ENCODE measurements at regions not wholly inside any gene's neighbourhood (a gene's known extent, or its start where the extent isn't known, plus 50 kb on each side); places are given as distances from the start of the nearest gene placed in this dataset.

DNA sequence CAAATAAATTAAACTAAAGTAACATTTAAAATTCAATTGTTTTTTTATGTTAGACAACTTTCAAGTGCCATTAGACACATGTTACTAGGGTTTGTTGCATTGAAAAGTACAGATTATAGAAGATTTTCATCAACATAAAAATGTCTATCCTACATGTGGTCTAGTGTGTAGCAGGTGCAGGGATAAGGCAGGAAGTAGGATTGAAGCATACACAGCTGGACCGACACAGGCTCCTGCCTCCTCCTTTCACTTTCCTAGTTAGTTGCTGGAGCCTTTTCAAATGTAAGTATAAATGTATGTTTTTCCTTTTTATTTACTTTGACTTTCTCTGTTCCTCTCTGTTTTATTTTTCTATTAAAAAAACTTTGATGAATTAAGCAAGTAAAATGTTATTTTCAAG lies 246.9 kb upstream of the LUZP2 start:
- Histone ChIP-seq H3K27ac (ENCODE audit: low read depth, low read length) (no peak overlapping the region), H4K20me1 (ENCODE audit: control insufficient read depth, insufficient read depth, low read depth, low read length) (no peaks in the 10 kb centered on the region), H3K9me3 (ENCODE audit: control insufficient read depth, insufficient read depth, low read length) (no peaks in the 10 kb centered on the region), H3K79me2 (ENCODE audit: control insufficient read depth, low read length) (no peaks in the 10 kb centered on the region), H3K9me2 (replicated peaks; ENCODE audit: control insufficient read depth, low read length) (no peaks in the 10 kb centered on the region; the same call in 1 of the 2 replicates), H3K4me3 (ENCODE audit: low read length) (no peak overlapping the region), H3K27me3 (ENCODE audit: control insufficient read depth, low read length) (no peaks in the 10 kb centered on the region), H3K4me2 (ENCODE audit: low read length) (no peak overlapping the region), H3K36me3 (ENCODE audit: control insufficient read depth, low read length) (no peaks in the 10 kb centered on the region), H3K4me1 (ENCODE audit: control insufficient read depth, low read length) (no peaks in the 10 kb centered on the region), H3F3A (ENCODE audit: control insufficient read depth, insufficient read depth) (no peaks in the 10 kb centered on the region)
- TF ChIP-seq CTCF (IDR thresholded peaks at IDR 0.05; ENCODE audit: low read depth, low read length, poor library complexity, severe bottlenecking) (no peak), EZH2phosphoT487 (IDR thresholded peaks at IDR 0.05; ENCODE audit: borderline replicate concordance, low read length) (no peak)

GRCh38 chr11:24253237-24253760 lies 243.6 kb upstream of the LUZP2 start:
- no peak overlapping the region for H3K4me2 ChIP-seq (ENCODE audit: low read length)
- no peaks in the 10 kb centered on the region for H3K9me3 ChIP-seq (ENCODE audit: control insufficient read depth, insufficient read depth, low read length)
- H3K27ac ChIP-seq (ENCODE audit: low read depth, low read length), result no peak overlapping the region
- H3K4me3 ChIP-seq (ENCODE audit: low read length), result no peak overlapping the region
- H3K4me1 ChIP-seq (ENCODE audit: control insufficient read depth, low read length), result no peaks in the 10 kb centered on the region
- H3F3A ChIP-seq (ENCODE audit: control insufficient read depth, insufficient read depth), result no peaks in the 10 kb centered on the region
- no peaks in the 10 kb centered on the region for H3K36me3 ChIP-seq (ENCODE audit: control insufficient read depth, low read length)
- no peaks in the 10 kb centered on the region for H3K27me3 ChIP-seq (ENCODE audit: control insufficient read depth, low read length)
- no peaks in the 10 kb centered on the region; the same call in 1 of the 2 replicates for H3K9me2 ChIP-seq (replicated peaks; ENCODE audit: control insufficient read depth, low read length)
- TF ChIP-seq CTCF (IDR thresholded peaks at IDR 0.05; ENCODE audit: low read depth, low read length, poor library complexity, severe bottlenecking), result no peak
- no peak for TF ChIP-seq EZH2phosphoT487 (IDR thresholded peaks at IDR 0.05; ENCODE audit: borderline replicate concordance, low read length)
- no peaks in the 10 kb centered on the region for H3K79me2 ChIP-seq (ENCODE audit: control insufficient read depth, low read length)
- no peaks in the 10 kb centered on the region for H4K20me1 ChIP-seq (ENCODE audit: control insufficient read depth, insufficient read depth, low read depth, low read length)

GRCh38 chr11:24264868-24265267 lies 232.0 kb upstream of the LUZP2 start:
- no peak for TF ChIP-seq EZH2phosphoT487 (IDR thresholded peaks at IDR 0.05; ENCODE audit: borderline replicate concordance, low read length)
- no peak for TF ChIP-seq CTCF (IDR thresholded peaks at IDR 0.05; ENCODE audit: low read depth, low read length, poor library complexity, severe bottlenecking)
- Histone ChIP-seq H3K4me1 (ENCODE audit: control insufficient read depth, low read length) (no peaks in the 10 kb centered on the region), H3K27ac (ENCODE audit: low read depth, low read length) (no peak overlapping the region), H3K79me2 (ENCODE audit: control insufficient read depth, low read length) (no peaks in the 10 kb centered on the region), H3K9me3 (ENCODE audit: control insufficient read depth, insufficient read depth, low read length) (no peaks in the 10 kb centered on the region), H3K4me3 (ENCODE audit: low read length) (no peak overlapping the region), H3K9me2 (replicated peaks; ENCODE audit: control insufficient read depth, low read length) (no peaks in the 10 kb centered on the region), H4K20me1 (ENCODE audit: control insufficient read depth, insufficient read depth, low read depth, low read length) (no peaks in the 10 kb centered on the region), H3F3A (ENCODE audit: control insufficient read depth, insufficient read depth) (no peaks in the 10 kb centered on the region), H3K27me3 (ENCODE audit: control insufficient read depth, low read length) (no peaks in the 10 kb centered on the region), H3K36me3 (ENCODE audit: control insufficient read depth, low read length) (no peaks in the 10 kb centered on the region), H3K4me2 (ENCODE audit: low read length) (no peak overlapping the region)

Measured in DOHH2 (cell line).